GM23338 (cell line): ENCODE measurements at regions not wholly inside any gene's neighbourhood (a gene's known extent, or its start where the extent isn't known, plus 50 kb on each side); places are given as distances from the start of the nearest gene placed in this dataset.

Experiments used
- EZH2 ChIP-seq: fragments of 200-600 bp; sonication (generic); IDR thresholded peaks from one replicate; pipeline ENCODE4 v1.8.0; 2017; ENCODE audit warnings: antibody characterized with exemption, mild to moderate bottlenecking, low read depth; ENCODE audit not compliant: unreplicated experiment
- EZH2phosphoT487 ChIP-seq: fragments of 200-600 bp; sonication (generic); IDR thresholded peaks from one replicate; pipeline ENCODE4 v1.8.1; 2018; ENCODE audit warnings: antibody characterized with exemption; ENCODE audit not compliant: unreplicated experiment
- POLR2AphosphoS5 ChIP-seq: IDR thresholded peaks from 2 replicates; pipeline ENCODE4 v1.6.1; 2016; ENCODE audit warnings: antibody characterized with exemption, low read depth
- TF ChIP-seq, protein P1 (sequence below), 2 experiments: fragments of 200-600 bp in 1 of 2; sonication (generic) in 1 of 2; conservative IDR thresholded peaks; 2 replicates each; pipeline versions ENCODE4 v1.5.1 to v1.6.1; 2016 to 2017; ENCODE audit warnings: antibody characterized with exemption in 2 of 2, low read depth in 2 of 2, mild to moderate bottlenecking in 2 of 2, moderate library complexity in 1 of 2

DNA sequence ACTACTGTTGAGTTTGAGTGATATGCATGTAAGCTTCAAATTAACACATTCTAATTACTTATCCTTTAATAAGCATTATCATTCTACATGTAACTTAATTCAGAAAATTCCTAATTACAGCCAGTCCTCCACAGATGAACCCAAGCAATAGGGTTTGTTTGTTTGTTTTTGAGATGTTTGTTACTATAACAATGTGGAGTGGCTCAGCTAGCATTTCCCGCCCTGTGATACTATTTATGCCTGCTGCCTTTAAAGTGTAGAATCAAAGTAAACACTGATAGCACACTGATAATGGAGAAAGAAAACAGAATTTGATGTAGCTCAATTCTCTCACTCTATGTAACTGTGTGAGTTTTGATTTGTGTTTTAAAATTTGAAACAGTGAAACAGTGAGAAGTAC is 105.1 kb upstream of the IGF1R start:
- TF ChIP-seq EZH2phosphoT487 = no peak
- TF ChIP-seq, protein P1, sequence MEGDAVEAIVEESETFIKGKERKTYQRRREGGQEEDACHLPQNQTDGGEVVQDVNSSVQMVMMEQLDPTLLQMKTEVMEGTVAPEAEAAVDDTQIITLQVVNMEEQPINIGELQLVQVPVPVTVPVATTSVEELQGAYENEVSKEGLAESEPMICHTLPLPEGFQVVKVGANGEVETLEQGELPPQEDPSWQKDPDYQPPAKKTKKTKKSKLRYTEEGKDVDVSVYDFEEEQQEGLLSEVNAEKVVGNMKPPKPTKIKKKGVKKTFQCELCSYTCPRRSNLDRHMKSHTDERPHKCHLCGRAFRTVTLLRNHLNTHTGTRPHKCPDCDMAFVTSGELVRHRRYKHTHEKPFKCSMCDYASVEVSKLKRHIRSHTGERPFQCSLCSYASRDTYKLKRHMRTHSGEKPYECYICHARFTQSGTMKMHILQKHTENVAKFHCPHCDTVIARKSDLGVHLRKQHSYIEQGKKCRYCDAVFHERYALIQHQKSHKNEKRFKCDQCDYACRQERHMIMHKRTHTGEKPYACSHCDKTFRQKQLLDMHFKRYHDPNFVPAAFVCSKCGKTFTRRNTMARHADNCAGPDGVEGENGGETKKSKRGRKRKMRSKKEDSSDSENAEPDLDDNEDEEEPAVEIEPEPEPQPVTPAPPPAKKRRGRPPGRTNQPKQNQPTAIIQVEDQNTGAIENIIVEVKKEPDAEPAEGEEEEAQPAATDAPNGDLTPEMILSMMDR (conservative IDR thresholded peaks at IDR 0.05; ENCODE audit: low read depth in 2 of 2) = no peak
- TF ChIP-seq POLR2AphosphoS5 = no peak
- no peak for TF ChIP-seq EZH2
